Inferior parietal cortex (tissue), 1 donor: ENCODE measurements at regions not wholly inside any gene's neighbourhood (a gene's known extent, or its start where the extent isn't known, plus 50 kb on each side); places are given as distances from the start of the nearest gene placed in this dataset.

ENCODE experiments used
- DNase-seq: peaks from one replicate; pipeline ENCODE4 v3.0.0-alpha.2; 2016; ENCODE audit errors: extremely low spot score

- DNase-seq: no peak
These were observed 344.9 kb downstream of the EFNA5 start for GRCh38 chr5:107325866-107326265.

- DNase-seq: no peak
These were observed 345.9 kb downstream of the EFNA5 start for GRCh38 chr5:107324809-107325208.

GRCh38 chr5:107324071-107324470, 346.7 kb downstream of the EFNA5 start:
- no peak for DNase-seq

GRCh38 chr5:107323536-107323935, 347.2 kb downstream of the EFNA5 start:
- no peak for DNase-seq

- DNase-seq: peak; percentile 17
These were observed 347.8 kb downstream of the EFNA5 start for GRCh38 chr5:107322936-107323335.

- no peak for DNase-seq
These were observed 348.8 kb downstream of the EFNA5 start for GRCh38 chr5:107321906-107322305.

GRCh38 chr5:107320846-107321245, 349.9 kb downstream of the EFNA5 start:
- DNase-seq: no peak

GRCh38 chr5:107320376-107320775, 350.4 kb downstream of the EFNA5 start:
- DNase-seq: no peak

GRCh38 chr5:107319901-107320300, 350.8 kb downstream of the EFNA5 start:
- DNase-seq: no peak

- DNase-seq: no peak
These were observed 356.4 kb downstream of the EFNA5 start for GRCh38 chr5:107314330-107314729.

- no peak for DNase-seq
These were observed 356.8 kb downstream of the EFNA5 start for GRCh38 chr5:107313921-107314320.

GRCh38 chr5:107313098-107313497, 357.6 kb downstream of the EFNA5 start:
- DNase-seq: no peak

- no peak for DNase-seq
These were observed 360.6 kb downstream of the EFNA5 start for GRCh38 chr5:107310181-107310580.

- no peak for DNase-seq
These were observed 364.1 kb downstream of the EFNA5 start for GRCh38 chr5:107306594-107306993.

GRCh38 chr5:107306002-107306401, 364.7 kb downstream of the EFNA5 start:
- DNase-seq: no peak

- no peak for DNase-seq
These were observed 366.1 kb downstream of the EFNA5 start for GRCh38 chr5:107304684-107305083.

GRCh38 chr5:107303171-107303968, 367.4 kb downstream of the EFNA5 start:
- DNase-seq: no peak

GRCh38 chr5:107302441-107302840, 368.3 kb downstream of the EFNA5 start:
- DNase-seq: no peak

- DNase-seq: no peak
These were observed 368.7 kb downstream of the EFNA5 start for GRCh38 chr5:107301999-107302398.

GRCh38 chr5:107300721-107301327, 369.9 kb downstream of the EFNA5 start:
- DNase-seq: no peak

GRCh38 chr5:107296572-107296971, 374.2 kb downstream of the EFNA5 start:
- DNase-seq: no peak

GRCh38 chr5:107295914-107296313, 374.8 kb downstream of the EFNA5 start:
- no peak for DNase-seq

- no peak for DNase-seq
These were observed 376.1 kb downstream of the EFNA5 start for GRCh38 chr5:107294669-107295068.

GRCh38 chr5:107294211-107294550, 376.6 kb downstream of the EFNA5 start:
- DNase-seq: no peak
